CD4-positive, alpha-beta T cell (primary cell): ENCODE measurements at regions not wholly inside any gene's neighbourhood (a gene's known extent, or its start where the extent isn't known, plus 50 kb on each side); places are given as distances from the start of the nearest gene placed in this dataset.

Source experiments
- ATAC-seq: fragments of 200-7000 bp; cut with Tn5 transposase; one replicate; pipeline ENCODE4 v1.10.0; 2022; ENCODE audit warnings: mild to moderate bottlenecking; ENCODE audit not compliant: poor library complexity
- CTCF ChIA-PET: fragments of 350-600 bp; sonication (Branson Sonifier 250); formaldehyde crosslinking; loops from one replicate; lab custom pipeline; 2021; ENCODE audit warnings: antibody characterized with exemption, inconsistent platforms; lab: Charles Lee
- POLR2A ChIA-PET: fragments of 350-600 bp; sonication (Branson Sonifier 250); formaldehyde crosslinking; loops from one replicate; lab custom pipeline; 2021; ENCODE audit warnings: antibody characterized with exemption, inconsistent platforms; lab: Charles Lee
- DNase-seq, 14 experiments: peaks; one replicate each; pipeline ENCODE4 v3.0.0-alpha.2; 2013 to 2020; ENCODE audit warnings: mixed read lengths in 2 of 14
- H3K27ac ChIP-seq, 2 donors: one replicate each; pipeline versions ENCODE4 v1.5.1 to v1.7.0; 2013; ENCODE audit warnings: low read length in 2 of 2, low read depth in 1 of 2, mild to moderate bottlenecking in 1 of 2
- H3K27me3 ChIP-seq, 2 experiments: 1 replicate in 1 of 2; 2 replicates in 1 of 2; pipeline versions ENCODE4 v1.6.1 to v1.7.0; 2013; ENCODE audit warnings: low read length in 2 of 2, control low read depth in 1 of 2, mild to moderate bottlenecking in 1 of 2, moderate library complexity in 1 of 2; ENCODE audit not compliant: insufficient read depth in 2 of 2, control insufficient read depth in 1 of 2
- H3K36me3 ChIP-seq: one replicate; pipeline ENCODE4 v1.6.1; 2013; ENCODE audit warnings: low read length, control low read depth; ENCODE audit not compliant: insufficient read depth
- H3K4me1 ChIP-seq: one replicate; pipeline ENCODE4 v1.6.1; 2013; ENCODE audit warnings: low read length, control low read depth; ENCODE audit not compliant: insufficient read depth
- H3K4me3 ChIP-seq: one replicate; pipeline ENCODE4 v1.5.1; 2013; ENCODE audit warnings: mild to moderate bottlenecking, low read length, moderate library complexity
- H3K9me3 ChIP-seq, 2 experiments: 1 replicate in 1 of 2; 2 replicates in 1 of 2; pipeline versions ENCODE4 v1.6.1 to v1.7.0; 2013; ENCODE audit warnings: low read length in 2 of 2, mild to moderate bottlenecking in 2 of 2, control low read depth in 1 of 2, moderate library complexity in 1 of 2; ENCODE audit not compliant: control insufficient read depth in 1 of 2, insufficient read depth in 1 of 2
- H3K27ac Mint-ChIP-seq: one replicate; pipeline ENCODE4 v1.8.0; 2020; ENCODE audit warnings: mixed read lengths
- H3K27me3 Mint-ChIP-seq: one replicate; pipeline ENCODE4 v1.8.0; 2021; ENCODE audit warnings: mixed read lengths
- H3K36me3 Mint-ChIP-seq: one replicate; pipeline ENCODE4 v1.8.0; 2021; ENCODE audit warnings: low read depth, mixed read lengths
- H3K4me1 Mint-ChIP-seq: one replicate; pipeline ENCODE4 v1.8.0; 2021; ENCODE audit warnings: low read depth, mixed read lengths
- H3K4me3 Mint-ChIP-seq: one replicate; pipeline ENCODE4 v1.8.0; 2020; ENCODE audit warnings: mild to moderate bottlenecking, mixed read lengths
- H3K9me3 Mint-ChIP-seq: one replicate; pipeline ENCODE4 v1.8.0; 2020; ENCODE audit warnings: mixed read lengths
- intact Hi-C, 2 experiments: fragments of 100-400 bp; cut with DNase I in 1 of 2; cut with micrococcal nuclease in 1 of 2; formaldehyde crosslinking; loops; one replicate each; pipeline versions ENCODE4 v1.15.1 to v1.9.0; 2023 to 2025; cut with DNase I, micrococcal nuclease
- TF ChIP-seq, protein P1 (sequence below): fragments of 200-600 bp; IDR thresholded peaks from one replicate; pipeline ENCODE4 v1.8.0; 2022; ENCODE audit warnings: antibody characterized with exemption, mild to moderate bottlenecking

- intact Hi-C loops = no loop called here
- no peaks in the 10 kb centered on the region for H3K9me3 ChIP-seq
- H3K36me3 ChIP-seq = no peaks in the 10 kb centered on the region
- ChIA-PET CTCF (no interaction called here), POLR2A (no interaction called here)
- H3K4me3 ChIP-seq = no peak overlapping the region
- Mint-ChIP-seq H3K4me3 (no peak overlapping the region), H3K9me3 (no peaks in the 10 kb centered on the region), H3K27ac (no peak overlapping the region), H3K36me3 (no peaks in the 10 kb centered on the region), H3K27me3 (peaks cover 29% of the 10 kb centered on the region), H3K4me1 (no peaks in the 10 kb centered on the region)
- peaks cover 0 to 8% of the 10 kb centered on the region in 2 experiments for H3K27me3 ChIP-seq
- H3K27ac ChIP-seq = no peak overlapping the region
- no peaks in the 10 kb centered on the region for H3K4me1 ChIP-seq
- DNase-seq (no peak), ATAC-seq (no peak)
- TF ChIP-seq, protein P1, sequence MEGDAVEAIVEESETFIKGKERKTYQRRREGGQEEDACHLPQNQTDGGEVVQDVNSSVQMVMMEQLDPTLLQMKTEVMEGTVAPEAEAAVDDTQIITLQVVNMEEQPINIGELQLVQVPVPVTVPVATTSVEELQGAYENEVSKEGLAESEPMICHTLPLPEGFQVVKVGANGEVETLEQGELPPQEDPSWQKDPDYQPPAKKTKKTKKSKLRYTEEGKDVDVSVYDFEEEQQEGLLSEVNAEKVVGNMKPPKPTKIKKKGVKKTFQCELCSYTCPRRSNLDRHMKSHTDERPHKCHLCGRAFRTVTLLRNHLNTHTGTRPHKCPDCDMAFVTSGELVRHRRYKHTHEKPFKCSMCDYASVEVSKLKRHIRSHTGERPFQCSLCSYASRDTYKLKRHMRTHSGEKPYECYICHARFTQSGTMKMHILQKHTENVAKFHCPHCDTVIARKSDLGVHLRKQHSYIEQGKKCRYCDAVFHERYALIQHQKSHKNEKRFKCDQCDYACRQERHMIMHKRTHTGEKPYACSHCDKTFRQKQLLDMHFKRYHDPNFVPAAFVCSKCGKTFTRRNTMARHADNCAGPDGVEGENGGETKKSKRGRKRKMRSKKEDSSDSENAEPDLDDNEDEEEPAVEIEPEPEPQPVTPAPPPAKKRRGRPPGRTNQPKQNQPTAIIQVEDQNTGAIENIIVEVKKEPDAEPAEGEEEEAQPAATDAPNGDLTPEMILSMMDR = no peak
Measured at GRCh38 chr2:18446715-18447114, 113.7 kb downstream of the RDH14 start.

DNA sequence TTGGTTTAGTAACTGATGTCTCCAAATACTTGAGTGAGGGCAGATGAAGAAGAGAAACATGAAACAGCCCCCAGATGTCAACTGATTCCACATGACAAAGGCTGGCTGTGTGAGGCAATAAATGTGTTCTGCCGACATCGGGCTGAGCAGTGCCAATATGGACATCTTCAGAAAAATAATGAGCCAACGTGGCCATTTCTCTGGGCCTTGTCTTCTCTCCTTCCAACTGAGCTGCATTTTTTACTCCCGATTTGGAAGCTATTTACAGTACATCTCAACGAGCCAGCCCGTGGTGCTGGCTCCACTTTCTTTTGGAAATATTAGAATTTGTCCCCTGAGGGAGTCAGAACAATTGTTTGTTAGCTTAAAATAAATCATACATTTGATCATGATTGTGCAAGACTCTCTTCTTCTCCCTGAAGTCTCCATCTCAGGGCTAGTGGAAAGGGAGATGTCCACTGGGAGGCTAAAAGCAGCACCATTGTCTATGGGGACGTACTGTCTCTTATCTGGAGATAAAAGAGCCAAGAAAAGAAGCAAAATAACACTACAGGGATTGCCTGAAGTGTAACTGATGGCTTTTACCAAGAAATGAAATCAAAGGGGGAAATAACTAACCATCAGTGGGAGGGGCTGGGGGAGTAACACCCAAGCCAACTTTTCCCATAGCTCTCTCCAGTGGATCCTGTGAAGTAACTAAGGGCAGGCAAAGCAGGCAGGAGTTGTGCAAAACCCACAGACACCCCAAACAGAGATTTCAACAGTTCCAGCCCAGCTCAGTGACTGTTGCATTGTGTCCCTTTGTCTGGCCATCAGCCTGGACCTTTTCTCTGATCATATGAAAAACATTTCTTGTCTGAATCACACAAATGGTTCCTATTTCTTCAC is 114.8 kb downstream of the RDH14 start:
- H3K27me3 ChIP-seq = peaks cover 0 to 10% of the 10 kb centered on the region in 2 experiments
- no peaks in the 10 kb centered on the region for H3K36me3 Mint-ChIP-seq
- no peak for ATAC-seq
- CTCF ChIA-PET = no interaction called here
- H3K9me3 ChIP-seq = no peaks in the 10 kb centered on the region
- intact Hi-C loops = no loop called here
- no peaks in the 10 kb centered on the region for H3K4me1 Mint-ChIP-seq
- POLR2A ChIA-PET = no interaction called here
- no peak for DNase-seq
- H3K27me3 Mint-ChIP-seq = peaks cover 32% of the 10 kb centered on the region
- H3K27ac ChIP-seq = no peak overlapping the region
- H3K4me3 Mint-ChIP-seq = no peak overlapping the region
- TF ChIP-seq, protein P1 = no peak
- H3K4me1 ChIP-seq = no peaks in the 10 kb centered on the region
- H3K36me3 ChIP-seq = no peaks in the 10 kb centered on the region
- no peak overlapping the region for H3K4me3 ChIP-seq
- H3K9me3 Mint-ChIP-seq = no peaks in the 10 kb centered on the region
- H3K27ac Mint-ChIP-seq = no peak overlapping the region

DNA sequence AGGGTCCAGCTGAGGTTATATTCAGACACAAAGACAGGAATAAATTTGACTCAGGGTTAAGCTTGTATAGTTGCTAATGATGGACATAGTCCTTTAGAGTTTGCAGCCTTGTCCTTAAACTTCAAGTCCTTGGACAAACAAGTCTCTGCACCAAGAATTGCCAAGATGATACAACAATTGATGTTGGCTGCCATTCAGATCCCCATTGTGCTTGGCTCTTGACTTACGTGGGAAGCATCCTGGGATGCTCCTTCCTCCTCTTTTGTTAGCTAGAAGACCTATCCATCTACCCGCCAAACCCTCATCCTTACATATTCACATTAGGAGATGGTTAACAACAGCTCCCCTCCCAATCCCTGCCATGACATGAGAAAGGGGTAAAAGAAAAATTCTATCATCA is 115.6 kb downstream of the RDH14 start:
- Histone ChIP-seq H3K27ac (no peak overlapping the region), H3K4me3 (no peak overlapping the region), H3K36me3 (no peaks in the 10 kb centered on the region), H3K27me3 (peaks cover 0 to 10% of the 10 kb centered on the region in 2 experiments), H3K4me1 (no peaks in the 10 kb centered on the region), H3K9me3 (no peaks in the 10 kb centered on the region)
- Mint-ChIP-seq H3K4me3 (no peak overlapping the region), H3K4me1 (no peaks in the 10 kb centered on the region), H3K36me3 (no peaks in the 10 kb centered on the region), H3K27ac (no peak overlapping the region), H3K27me3 (peaks cover 38% of the 10 kb centered on the region), H3K9me3 (no peaks in the 10 kb centered on the region)
- intact Hi-C loops = no loop called here
- CTCF ChIA-PET = no interaction called here
- TF ChIP-seq, protein P1 = no peak
- DNase-seq (no peak), ATAC-seq (no peak)
- POLR2A ChIA-PET = no interaction called here
